Central memory CD8-positive, alpha-beta T cell (primary cell): ENCODE measurements at regions not wholly inside any gene's neighbourhood (a gene's known extent, or its start where the extent isn't known, plus 50 kb on each side); places are given as distances from the start of the nearest gene placed in this dataset.
"Not testable (repeated sequence)": the region's sequence is repeated elsewhere in the genome, so short reads cannot be mapped to it uniquely, and the experiment has no call there.

Experiments
- ATAC-seq: fragments of 150-1000 bp; cut with Tn5 transposase; replicated peaks from 2 replicates; pipeline ENCODE4 v1.10.0; 2022; ENCODE audit warnings: mild to moderate bottlenecking, moderate FRiP score, moderate number of reproducible peaks; ENCODE audit not compliant: poor library complexity, severe bottlenecking; ENCODE audit errors: extremely low read depth
- DNase-seq, 2 donors: peaks; one replicate each; pipeline ENCODE4 v3.0.0; 2021; ENCODE audit warnings: low spot score in 2 of 2
- H3K27ac Mint-ChIP-seq: one replicate; pipeline ENCODE4 v1.8.0; 2022; ENCODE audit warnings: low read depth, mild to moderate bottlenecking, moderate library complexity, mixed read lengths
- H3K27me3 Mint-ChIP-seq: one replicate; pipeline ENCODE4 v1.8.0; 2022; ENCODE audit warnings: mixed read lengths
- H3K36me3 Mint-ChIP-seq: one replicate; pipeline ENCODE4 v1.8.0; 2022; ENCODE audit warnings: mild to moderate bottlenecking, moderate library complexity, mixed read lengths; ENCODE audit not compliant: insufficient read depth
- H3K4me1 Mint-ChIP-seq: one replicate; pipeline ENCODE4 v1.8.0; 2022; ENCODE audit warnings: mixed read lengths
- H3K4me3 Mint-ChIP-seq: one replicate; pipeline ENCODE4 v1.8.0; 2022; ENCODE audit warnings: mild to moderate bottlenecking, moderate library complexity, mixed read lengths
- H3K9me3 Mint-ChIP-seq: one replicate; pipeline ENCODE4 v1.8.0; 2022; ENCODE audit warnings: mixed read lengths

DNA sequence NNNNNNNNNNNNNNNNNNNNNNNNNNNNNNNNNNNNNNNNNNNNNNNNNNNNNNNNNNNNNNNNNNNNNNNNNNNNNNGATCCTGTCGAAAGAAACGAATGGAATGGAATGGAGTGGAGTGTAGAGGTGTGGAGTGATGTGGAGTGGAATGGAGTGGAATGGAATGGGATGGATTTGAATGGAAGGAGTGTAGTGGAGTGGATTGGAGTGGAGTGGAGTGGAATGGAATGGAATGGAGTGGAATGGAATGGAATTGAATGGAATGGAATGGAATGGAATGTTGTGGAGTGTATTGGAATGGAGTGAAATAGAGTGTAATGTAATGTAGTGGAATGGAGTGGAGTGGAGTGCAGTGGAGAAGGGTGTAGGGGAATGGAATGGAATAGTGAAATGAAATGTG lies 1275.4 kb upstream of the TPTE start:
- H3K9me3 Mint-ChIP-seq: peaks cover 27% of the 10 kb centered on the region
- ATAC-seq, H3K36me3 Mint-ChIP-seq, DNase-seq, H3K27ac Mint-ChIP-seq, H3K27me3 Mint-ChIP-seq, H3K4me1 Mint-ChIP-seq, H3K4me3 Mint-ChIP-seq: not testable (repeated sequence)

DNA sequence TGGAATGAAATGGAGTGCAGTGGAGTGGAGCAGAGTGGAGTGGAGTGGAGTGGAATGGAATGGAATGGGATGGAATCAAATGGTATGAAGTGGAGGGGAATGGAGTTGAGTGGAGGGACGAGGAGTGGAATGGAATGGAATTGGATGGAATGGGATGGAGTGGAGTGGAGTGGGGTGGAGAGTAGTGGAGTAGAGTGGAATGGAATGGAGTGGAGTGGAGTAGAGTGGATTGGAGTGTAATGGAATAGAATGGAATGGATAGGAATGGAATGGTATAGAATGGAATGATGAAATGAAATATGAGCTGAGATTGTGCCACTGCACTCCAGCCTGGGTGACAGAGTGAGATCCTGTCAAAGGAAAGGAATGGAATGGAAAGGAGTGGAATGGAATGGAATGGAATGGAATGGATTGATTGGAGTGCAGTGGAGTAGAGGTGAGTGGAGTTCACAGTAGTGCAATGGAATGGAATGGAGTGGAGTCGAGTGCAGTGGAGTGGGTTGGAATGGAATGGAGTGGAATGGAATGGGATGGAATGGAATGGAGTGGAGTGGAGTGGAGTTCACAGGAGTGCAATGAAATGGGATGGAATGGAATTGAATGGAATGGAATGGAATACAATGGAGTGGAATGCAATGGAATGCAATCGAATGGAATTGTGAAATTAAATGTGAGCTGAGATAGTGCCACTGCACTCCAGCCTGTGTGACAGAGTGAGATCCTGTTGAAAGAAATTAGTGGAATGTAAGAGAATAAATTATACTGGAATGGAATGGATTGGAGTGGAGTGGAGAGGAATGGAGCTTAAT lies 1274.7 kb upstream of the TPTE start:
- not testable (repeated sequence) for H3K36me3 Mint-ChIP-seq, H3K27me3 Mint-ChIP-seq, H3K4me1 Mint-ChIP-seq, H3K27ac Mint-ChIP-seq, H3K4me3 Mint-ChIP-seq
- peak in 1 of 2 donors; percentile 13 for DNase-seq
- peaks cover 27% of the 10 kb centered on the region for H3K9me3 Mint-ChIP-seq
- ATAC-seq: peak; percentile 19

DNA sequence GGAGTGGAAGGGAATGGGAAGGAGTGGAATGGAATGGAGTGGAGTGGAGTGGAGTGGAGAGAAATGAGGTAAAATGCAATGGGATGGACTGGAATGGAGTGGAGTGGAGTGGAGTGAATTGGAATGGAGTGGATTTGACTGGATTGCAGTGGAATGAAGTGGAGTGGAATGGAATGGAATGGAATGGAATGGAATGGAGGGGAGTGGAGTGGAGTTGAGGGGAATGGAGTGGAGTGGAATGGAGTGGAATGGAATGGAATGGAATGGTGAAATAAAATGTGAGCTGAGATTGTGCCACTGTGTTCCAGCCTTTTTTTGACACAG lies 1274.1 kb upstream of the TPTE start:
- H3K4me3 Mint-ChIP-seq, DNase-seq, H3K36me3 Mint-ChIP-seq, H3K27ac Mint-ChIP-seq, H3K27me3 Mint-ChIP-seq, H3K4me1 Mint-ChIP-seq: not testable (repeated sequence)
- H3K9me3 Mint-ChIP-seq: peaks cover 27% of the 10 kb centered on the region
- ATAC-seq: peak; percentile 45

DNA sequence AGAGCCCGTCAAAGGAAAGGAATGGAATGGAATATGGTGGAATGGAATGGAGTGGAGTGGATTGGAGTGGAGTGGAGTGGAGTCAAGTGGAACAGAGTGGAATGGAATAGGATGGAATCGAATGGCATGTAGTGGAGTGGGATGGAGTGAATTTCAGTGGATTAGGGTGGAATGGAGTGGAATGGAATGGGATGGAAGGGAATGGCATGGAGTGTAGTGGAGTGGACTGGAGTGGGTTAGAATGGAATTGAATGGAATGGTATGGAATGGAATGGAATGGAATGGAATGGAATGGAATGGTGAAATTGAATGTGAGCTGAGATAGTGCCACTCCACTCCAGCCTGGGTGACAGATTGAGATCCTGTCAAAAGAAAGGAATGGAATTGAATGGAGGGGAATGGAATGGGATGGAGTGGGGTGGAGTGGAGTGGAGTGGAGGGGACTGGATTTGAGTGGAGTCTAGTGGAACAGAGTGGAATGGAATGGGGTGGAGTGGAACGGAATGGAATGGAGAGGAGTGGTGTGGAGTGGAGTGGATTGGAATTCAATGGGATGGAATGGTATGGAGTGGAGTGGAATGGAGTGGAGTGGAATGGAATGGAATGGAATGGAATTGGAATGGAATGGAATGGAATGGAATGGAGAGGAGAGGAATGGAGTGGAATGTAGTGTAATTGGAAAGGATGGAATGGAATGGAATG lies 1273.6 kb upstream of the TPTE start:
- not testable (repeated sequence) for DNase-seq, H3K36me3 Mint-ChIP-seq, H3K27me3 Mint-ChIP-seq, H3K4me1 Mint-ChIP-seq, H3K27ac Mint-ChIP-seq, H3K4me3 Mint-ChIP-seq
- peak; percentile 30 for ATAC-seq
- peaks cover 27% of the 10 kb centered on the region for H3K9me3 Mint-ChIP-seq
